ENCODE measurements at regions not wholly inside any gene's neighbourhood (a gene's known extent, or its start where the extent isn't known, plus 50 kb on each side); places are given as distances from the start of the nearest gene placed in this dataset.

DNA sequence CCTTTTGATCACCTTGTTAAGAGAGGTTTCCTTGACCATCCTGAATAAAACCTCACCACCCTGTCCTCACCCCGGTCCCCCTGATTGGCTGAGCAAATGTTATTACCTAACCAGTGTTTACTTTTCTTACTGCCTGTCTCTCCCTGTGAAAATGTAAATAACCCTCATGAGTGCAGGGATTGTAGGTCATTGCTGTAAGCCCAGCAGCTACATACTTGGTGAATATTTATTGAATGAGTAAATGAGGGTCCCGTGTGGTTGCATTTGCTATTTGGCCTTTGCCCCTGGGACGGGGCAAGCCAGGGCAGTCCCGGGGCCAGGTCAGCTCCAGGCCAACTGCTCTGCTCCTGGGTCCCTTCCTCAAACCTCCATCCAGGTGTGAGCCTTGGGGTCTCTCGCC is 55.5 kb upstream of the CLCN4 start (continued):
- TF ChIP-seq, protein P1, sequence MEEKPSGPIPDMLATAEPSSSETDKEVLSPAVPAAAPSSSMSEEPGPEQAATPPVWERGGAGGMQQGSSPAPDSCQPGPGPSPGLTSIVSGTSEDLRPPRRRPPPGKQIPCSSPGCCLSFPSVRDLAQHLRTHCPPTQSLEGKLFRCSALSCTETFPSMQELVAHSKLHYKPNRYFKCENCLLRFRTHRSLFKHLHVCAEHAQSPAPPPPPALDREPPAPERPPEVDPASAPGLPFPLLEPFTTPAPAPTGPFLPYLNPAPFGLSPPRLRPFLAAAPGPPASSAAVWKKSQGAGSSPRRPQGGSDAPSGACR (CRISPR knock-in tag; IDR thresholded peaks at IDR 0.05), result no peak
- no peak for TF ChIP-seq KLF9 (CRISPR knock-in tag; IDR thresholded peaks at IDR 0.05; ENCODE audit: low read depth)
- TF ChIP-seq ZSCAN21 (CRISPR knock-in tag; IDR thresholded peaks at IDR 0.05; ENCODE audit: borderline replicate concordance), result no peak
- no peak for TF ChIP-seq LCORL (IDR thresholded peaks at IDR 0.05)
- peak; percentile 76; the same call in 1 of the 2 replicates for TF ChIP-seq LCORL (CRISPR knock-in tag; IDR thresholded peaks at IDR 0.05)
- TF ChIP-seq ZNF446 (CRISPR knock-in tag; IDR thresholded peaks at IDR 0.05), result no peak
- no peak for TF ChIP-seq KLF15 (CRISPR knock-in tag; IDR thresholded peaks at IDR 0.05; ENCODE audit: borderline replicate concordance)
- no peak for TF ChIP-seq ZFY (CRISPR knock-in tag; IDR thresholded peaks at IDR 0.05)
- TF ChIP-seq ISL2 (CRISPR knock-in tag; IDR thresholded peaks at IDR 0.05), result peak; percentile 82
- peak; percentile 84 for TF ChIP-seq SALL1 (CRISPR knock-in tag; IDR thresholded peaks at IDR 0.05)
- peak; percentile 37; the same call in 1 of the 2 replicates for TF ChIP-seq TCF7 (IDR thresholded peaks at IDR 0.05; ENCODE audit: low read depth)
- TF ChIP-seq ATF4 (CRISPR knock-in tag; IDR thresholded peaks at IDR 0.05), result peak in 1 of 2 experiments; percentile 54; a peak in 1 of 4 replicates
- no peak for TF ChIP-seq MBNL3 (CRISPR knock-in tag; conservative IDR thresholded peaks at IDR 0.05)
- TF ChIP-seq RAD21 (CRISPR knock-in tag; IDR thresholded peaks at IDR 0.05), result no peak
- TF ChIP-seq, protein P2, sequence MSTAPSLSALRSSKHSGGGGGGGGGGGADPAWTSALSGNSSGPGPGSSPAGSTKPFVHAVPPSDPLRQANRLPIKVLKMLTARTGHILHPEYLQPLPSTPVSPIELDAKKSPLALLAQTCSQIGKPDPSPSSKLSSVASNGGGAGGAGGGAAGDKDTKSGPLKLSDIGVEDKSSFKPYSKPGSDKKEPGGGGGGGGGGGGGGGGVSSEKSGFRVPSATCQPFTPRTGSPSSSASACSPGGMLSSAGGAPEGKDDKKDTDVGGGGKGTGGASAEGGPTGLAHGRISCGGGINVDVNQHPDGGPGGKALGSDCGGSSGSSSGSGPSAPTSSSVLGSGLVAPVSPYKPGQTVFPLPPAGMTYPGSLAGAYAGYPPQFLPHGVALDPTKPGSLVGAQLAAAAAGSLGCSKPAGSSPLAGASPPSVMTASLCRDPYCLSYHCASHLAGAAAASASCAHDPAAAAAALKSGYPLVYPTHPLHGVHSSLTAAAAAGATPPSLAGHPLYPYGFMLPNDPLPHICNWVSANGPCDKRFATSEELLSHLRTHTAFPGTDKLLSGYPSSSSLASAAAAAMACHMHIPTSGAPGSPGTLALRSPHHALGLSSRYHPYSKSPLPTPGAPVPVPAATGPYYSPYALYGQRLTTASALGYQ (CRISPR knock-in tag; IDR thresholded peaks at IDR 0.05), result peak; percentile 72; the same call in 1 of the 2 replicates
- no peak for TF ChIP-seq CSRNP2 (CRISPR knock-in tag; conservative IDR thresholded peaks at IDR 0.05; ENCODE audit: low read depth)
- TF ChIP-seq AGO2 (optimal IDR thresholded peaks at IDR 0.05; ENCODE audit: low read depth, low read length), result no peak
- no peak for TF ChIP-seq PHF8 (CRISPR knock-in tag; IDR thresholded peaks at IDR 0.05)
- no peak for TF ChIP-seq GZF1 (CRISPR knock-in tag; IDR thresholded peaks at IDR 0.05)
- peak; percentile 93 for TF ChIP-seq TEAD3 (CRISPR knock-in tag; optimal IDR thresholded peaks at IDR 0.05; ENCODE audit: borderline replicate concordance)
- TF ChIP-seq ZNF670 (CRISPR knock-in tag; IDR thresholded peaks at IDR 0.05; ENCODE audit: borderline replicate concordance), result 0 out of 2 replicates have a peak, but pooled peaks have one; percentile 40
- TF ChIP-seq ZNF234 (CRISPR knock-in tag; conservative IDR thresholded peaks at IDR 0.05), result no peak
- TF ChIP-seq NFKBIZ (CRISPR knock-in tag; IDR thresholded peaks at IDR 0.05), result no peak
- no peak for TF ChIP-seq ZNF737 (CRISPR knock-in tag; IDR thresholded peaks at IDR 0.05; ENCODE audit: borderline replicate concordance)
- peak; percentile 59; the same call in 1 of the 2 replicates for TF ChIP-seq MLX (CRISPR knock-in tag; IDR thresholded peaks at IDR 0.05)
- TF ChIP-seq GPBP1L1 (CRISPR knock-in tag; IDR thresholded peaks at IDR 0.05), result no peak
